Right renal pelvis (tissue), 4 donors: ENCODE measurements at regions not wholly inside any gene's neighbourhood (a gene's known extent, or its start where the extent isn't known, plus 50 kb on each side); places are given as distances from the start of the nearest gene placed in this dataset.
A peak's percentile ranks its signal among the peaks of the same experiment; 100 is the strongest.

ENCODE experiments used
- DNase-seq, 4 donors: peaks; one replicate each; pipeline ENCODE4 v3.0.0-alpha.2; 2013; ENCODE audit warnings: low read depth in 4 of 4, low spot score in 3 of 4, missing footprints in 1 of 4

DNA sequence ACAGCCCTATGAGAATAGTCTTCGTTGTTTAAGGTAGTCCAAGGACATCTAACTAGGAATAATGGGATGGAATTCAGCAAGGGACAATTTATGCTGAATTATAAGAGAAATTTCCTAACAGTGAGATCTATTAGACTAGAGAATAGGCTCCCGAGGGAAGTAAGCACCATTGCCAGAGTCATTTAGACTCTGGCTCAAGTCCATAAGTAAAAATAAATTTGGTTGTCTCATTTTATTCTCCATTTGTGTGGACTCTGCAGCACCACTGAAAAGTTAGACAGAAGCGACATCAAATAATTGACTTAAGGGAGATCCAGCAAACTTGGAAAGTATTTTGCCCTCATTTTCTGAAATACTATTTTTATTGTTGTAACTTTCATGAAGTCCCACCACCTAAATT lies 129.3 kb upstream of the SMIM21 start:
- DNase-seq: no peak

DNA sequence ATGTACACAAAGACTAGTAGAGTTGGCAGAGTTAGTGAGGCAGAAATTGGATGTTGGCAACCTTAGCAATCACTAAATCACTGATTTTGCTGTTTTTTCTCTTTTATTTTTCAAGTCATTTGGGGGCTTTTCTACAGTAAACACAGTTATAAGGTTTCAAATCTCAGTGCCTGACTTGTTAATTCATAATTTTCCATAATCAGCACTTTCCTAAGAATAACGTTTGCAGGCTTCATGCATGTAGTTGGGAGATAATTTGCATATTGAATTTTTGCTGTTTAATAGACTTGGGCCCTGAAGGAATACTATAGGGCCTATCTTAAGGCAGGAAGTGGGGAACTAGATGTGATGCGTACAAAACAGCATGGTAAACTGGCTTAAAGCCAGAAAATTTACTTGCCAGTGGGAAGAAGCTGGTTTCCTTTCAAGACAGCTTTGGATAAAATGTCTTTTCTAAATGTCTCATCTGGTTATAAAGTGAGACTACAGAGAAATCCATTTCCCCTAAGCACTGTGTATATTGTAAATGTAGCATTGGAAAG lies 127.2 kb upstream of the SMIM21 start:
- DNase-seq: no peak

DNA sequence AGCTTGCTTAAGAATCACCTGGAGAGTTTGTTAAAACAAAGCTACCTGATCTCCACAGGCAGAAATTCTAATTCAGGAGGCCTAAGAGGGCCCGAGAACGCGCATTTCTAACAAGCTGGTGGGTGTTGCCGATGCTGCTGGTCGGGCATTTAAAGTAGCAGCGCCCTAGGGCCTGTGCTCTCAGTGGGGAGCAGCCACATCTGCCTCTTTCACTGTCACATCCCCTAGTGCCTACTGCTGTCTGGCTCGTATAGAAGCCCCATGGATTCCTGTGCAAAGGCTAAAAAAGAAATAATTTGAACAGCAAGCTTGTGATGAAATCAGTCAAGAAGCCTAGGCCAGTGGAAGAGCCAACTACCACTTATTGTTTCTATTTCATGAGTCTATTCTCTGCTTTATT lies 126.7 kb upstream of the SMIM21 start:
- DNase-seq: no peak

DNA sequence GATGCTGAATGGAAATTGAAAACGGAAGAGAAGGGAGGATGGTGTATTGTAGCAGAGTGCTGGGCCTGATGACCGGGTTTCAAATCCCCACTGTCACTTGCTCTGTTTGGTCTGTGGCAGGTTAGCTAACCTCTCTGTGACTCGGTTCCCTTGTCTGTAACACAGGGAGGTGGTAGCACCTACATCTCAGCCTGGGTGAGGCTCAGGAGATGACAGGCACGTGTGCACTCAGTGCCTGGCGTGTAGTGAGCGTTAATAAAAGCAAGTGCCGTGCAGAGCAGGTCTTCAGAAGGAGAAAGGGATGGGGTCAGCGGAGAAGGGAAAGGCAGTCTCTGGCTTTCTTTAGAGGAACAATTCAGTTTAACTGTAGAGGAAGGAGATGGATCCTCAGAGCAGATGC lies 125.5 kb upstream of the SMIM21 start:
- DNase-seq: no peak

DNA sequence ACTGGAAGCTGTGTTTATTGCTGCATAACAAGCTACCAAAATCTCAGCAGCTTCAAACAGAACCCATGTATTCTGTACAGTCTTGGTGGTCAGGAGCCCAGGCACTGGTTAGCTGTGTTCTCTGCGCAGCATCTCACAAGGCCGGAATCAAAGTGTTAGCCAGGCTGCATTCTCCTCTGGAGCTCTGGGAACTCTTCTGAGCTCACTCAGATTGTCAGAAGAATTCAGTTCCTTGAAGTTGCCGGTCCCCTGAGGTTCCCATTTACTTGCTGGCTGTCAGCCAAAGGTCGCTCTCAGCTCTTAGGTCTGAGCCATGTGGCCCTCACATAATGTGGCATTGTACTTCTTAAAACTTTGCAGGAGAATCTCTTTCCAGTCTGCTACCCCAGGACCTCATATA lies 123.6 kb upstream of the SMIM21 start:
- DNase-seq: peak in 1 of 4 donors; percentile 10

DNA sequence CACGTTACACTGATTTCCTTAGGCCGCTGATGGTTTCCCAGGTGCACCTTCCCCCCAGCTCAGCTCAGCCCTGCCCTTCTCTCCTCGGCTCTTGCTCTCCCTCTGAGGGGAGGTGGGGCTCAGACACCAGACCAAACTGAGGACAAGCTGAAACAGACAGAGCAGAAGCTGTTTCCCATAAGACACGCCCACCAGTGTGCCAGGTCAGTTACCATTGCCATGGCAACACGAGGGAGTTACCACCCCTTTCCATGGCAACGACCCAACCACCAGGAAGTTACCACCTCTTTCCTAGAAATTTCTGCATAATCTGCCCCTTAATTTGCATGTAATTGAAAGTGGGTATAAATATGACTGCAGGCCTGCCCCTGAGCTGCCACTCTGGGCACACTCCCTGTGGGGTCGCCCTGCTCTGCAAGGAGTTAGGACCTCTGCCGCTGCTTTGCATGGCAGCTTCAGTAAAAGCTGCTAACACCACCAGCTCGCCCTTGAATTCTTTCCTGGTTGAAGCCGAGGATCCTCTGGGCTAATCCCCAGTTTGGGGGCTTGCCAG lies 120.9 kb upstream of the SMIM21 start:
- peak in 3 of 4 donors; percentile 20 to 31 (median 26) for DNase-seq

DNA sequence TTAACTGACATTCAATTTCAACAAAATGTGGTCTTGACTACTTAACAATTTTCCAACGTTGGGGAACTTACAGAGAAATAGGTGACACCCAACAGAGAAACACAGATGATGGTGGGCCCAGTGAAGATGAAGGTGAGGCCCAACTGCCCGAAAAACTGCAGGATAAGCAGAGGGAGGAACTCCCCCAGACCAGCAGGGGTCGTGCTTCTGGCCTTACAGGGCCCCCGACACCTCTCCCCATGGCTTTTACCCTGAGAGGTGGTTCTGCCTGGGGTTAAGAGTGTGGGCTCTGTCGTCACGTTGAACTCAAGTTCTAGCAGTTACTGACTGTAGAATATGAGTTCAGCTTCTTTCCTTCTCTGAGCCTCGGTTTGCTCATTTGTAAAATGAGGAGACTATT lies 119.5 kb upstream of the SMIM21 start:
- no peak for DNase-seq

DNA sequence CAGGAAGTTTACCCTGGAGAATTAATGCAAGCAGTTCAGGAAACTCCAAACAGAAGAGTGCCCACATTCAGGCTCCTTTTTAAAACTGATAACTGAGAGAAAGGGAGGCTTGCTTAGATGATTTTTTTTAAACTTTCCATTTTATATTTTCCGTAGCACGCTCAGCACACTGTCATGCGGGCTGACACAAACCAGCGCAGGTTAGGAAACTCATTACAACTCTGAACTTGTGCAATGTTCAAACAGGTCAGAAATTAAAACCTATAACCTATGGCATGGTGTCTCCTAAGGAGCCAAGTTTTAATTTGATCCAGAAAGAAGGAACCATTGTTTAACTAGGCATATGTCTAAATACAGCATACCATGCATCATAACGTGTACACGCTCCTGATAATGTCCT lies 117.7 kb upstream of the SMIM21 start:
- no peak for DNase-seq

DNA sequence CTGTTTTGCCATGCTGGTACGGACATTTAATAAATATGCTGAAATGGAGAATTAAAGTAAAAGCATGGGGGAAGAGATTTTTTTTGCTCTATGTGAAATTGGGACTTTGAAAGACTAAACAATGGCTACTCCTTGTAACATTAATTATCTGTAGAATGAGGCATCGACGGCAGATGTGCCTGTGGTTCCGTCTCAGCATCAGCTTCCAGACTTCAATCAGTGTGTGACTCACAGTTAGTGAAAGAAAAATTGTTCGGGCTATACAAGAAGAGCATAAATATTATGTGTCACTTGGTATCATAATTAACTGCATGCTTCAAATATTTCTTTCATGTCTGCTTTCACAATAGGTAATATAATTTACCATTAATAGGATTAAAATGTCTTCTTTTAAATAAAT lies 117.0 kb upstream of the SMIM21 start:
- DNase-seq: no peak

DNA sequence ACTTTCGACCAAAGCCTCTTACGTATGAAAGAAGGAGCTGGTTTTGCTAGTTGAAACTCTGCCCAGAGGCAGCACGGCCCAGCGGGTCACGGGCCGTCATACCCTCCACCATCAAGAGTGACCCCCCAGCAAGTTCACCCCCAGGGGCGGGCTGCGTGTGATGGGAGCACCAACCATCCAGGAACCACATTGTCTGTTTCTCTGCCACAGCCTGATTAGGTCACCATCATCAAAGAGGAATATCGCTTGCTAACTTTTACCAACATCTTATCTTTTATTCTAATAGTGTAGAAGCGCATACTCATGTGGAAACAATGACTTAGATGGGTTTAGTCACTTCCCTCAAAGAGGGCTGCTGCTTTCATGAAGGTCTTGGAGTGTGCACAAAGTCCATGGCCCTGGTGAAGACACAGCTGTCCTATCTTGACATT lies 116.6 kb upstream of the SMIM21 start:
- DNase-seq: no peak

DNA sequence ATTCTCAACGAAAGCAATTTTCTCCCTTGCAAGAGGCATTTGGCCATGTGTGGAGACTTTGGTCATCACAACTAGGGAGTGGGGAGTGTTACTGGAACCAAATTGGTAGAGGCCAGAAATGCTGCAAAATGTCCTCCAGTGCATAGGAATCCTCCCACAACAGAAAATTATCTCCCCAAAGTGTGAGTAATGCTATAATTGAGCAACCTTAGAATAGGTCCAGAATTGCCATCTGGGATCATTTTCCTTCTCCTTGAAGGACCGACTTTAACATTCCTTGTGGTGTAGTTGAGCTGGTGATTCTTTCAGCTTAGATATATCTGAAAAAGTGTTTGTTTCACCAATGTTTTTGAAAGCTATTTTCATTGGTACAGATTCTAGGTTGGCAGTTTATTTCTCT lies 111.2 kb upstream of the SMIM21 start:
- DNase-seq: no peak

DNA sequence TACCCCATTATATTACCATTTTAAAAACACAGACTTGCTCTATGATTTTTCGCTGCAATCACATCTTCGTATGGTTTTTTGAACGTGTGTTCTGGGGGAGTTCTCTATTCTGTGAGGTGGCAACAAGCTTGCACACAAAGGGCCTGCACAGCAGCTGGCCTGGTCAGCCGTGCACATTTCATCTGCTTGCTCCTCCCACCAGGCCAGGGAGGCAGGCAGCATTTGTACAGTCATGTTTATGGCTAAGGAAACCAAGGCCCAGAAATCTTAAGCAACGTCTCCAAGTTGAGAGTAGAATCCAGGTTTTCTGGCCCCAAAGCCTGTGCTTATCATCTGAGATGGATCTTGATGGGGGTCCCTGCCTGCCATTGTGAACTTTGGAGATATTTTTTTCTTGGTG lies 106.4 kb upstream of the SMIM21 start:
- DNase-seq: no peak

DNA sequence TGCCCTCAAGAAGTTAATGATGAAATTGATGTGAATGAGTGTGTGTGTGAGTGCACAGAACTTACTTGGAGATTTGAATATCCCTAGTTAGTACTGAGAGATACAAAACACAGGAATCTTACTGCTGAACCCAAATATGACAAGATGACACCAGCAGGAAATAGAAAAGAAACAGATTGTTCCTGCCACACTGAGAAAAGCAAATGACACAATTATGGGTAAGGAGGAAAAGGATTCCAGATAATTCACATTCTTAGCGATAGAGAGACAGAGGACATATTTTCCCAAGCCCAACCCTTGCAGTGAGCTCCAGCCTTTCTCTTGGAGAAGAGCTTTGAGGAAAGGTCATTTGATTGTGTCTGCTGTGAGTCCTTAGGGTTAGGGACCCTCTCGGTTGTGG lies 105.7 kb upstream of the SMIM21 start:
- DNase-seq: no peak

DNA sequence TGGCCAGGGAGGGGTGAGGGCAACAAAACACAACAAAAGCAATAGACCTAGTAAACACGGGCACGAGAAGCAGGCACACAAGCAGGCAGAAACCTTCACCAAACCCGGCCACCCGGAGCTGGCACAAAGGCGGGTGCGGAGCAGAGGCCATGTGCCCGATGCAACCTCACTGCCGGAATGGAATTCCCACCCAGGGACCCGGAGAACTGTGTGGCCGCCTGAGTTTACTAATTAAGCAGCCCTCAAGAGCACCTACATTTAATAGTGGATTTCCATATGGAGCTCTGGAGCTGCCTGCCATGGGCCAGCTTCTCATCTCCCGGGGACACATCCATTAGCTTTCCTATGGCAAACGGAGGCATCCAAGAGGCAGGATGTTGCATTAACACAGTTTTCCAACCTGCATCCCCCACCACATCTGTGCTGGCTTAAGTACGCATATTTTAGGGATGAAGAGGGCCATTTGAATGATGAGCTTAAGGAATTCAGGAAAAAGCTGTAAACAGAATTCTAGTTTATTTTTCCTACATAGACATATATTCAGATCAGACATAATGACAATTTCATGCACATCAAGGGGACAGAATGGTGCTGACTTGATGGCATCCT lies 104.5 kb upstream of the SMIM21 start:
- no peak for DNase-seq

DNA sequence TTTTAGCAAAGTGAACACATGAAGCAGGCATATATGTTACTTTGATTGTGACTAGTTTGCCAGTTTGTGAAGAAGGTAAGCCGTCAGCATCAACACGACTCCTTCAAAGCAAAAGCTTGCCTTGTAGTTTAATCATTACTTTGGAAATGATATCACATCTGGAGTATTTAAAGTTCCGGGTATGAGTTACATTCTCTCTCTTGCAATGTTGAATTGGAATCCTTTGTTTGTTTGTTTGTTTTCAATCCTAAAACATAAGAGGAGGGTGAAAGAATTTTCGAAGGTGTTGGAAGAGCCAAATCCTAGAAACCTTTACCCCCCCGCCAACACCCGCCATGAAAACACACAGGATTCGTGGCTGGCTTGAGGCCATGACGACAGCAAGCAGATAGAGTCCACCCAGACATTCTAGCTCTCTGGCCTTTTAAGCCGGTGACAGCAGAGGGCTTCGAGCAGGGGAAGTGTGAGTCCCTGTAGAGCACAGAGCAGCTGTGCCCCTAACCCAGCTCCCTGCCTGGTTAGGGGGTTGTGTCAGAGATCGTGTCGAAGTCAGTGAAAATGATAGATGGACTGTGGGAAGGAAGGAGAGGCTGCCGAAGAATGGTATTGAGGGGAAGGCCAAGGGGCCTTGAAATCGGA lies 103.8 kb upstream of the SMIM21 start:
- DNase-seq: no peak

DNA sequence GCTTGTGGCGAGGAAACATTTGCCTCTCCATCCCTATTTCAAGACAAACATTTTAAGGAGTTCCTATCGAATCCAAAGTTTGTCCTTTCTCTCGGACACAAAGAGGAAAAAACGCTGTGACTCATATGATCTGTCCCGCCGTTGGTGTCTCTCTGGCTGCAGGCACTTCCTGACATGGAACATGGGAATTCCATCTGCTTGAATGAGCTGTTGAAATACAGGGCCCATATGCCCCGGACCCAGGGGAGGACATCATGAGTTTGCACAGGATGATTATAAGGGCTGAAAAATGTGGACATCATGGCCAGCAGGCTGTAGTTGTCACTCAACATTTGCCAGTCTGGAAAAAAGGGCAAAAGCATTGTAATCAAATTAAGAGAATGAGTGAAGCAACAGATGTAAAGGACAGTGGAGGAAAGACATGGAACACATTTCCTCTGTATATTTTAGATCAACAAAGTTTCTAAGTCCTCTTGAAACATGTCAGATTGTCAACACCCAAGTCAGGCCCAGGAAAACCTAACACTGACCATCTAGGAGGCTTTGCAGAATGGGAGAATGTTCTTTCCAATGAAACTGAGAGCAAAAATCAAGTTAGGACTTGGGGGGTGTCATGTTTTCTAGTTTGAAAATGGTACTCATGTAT lies 103.2 kb upstream of the SMIM21 start:
- DNase-seq: no peak

DNA sequence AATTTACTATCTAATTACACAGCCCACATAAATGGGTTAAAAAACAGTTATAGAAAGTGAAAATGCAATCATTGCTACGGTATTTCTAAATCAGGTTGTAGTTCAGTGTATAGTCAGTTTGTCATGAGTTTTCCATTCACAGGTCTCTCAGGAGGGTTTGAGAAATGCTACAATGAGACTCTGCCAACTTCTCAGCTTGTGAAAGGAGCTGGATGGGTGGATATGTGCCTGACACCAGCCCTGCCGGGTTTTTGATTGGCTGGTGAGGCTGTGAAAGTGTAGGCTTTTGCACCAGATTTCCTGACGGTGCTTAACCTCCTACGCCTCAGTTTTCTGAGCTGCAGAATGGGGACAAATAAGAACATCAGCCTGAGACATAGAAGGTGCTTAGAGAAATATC lies 102.6 kb upstream of the SMIM21 start:
- DNase-seq: no peak

DNA sequence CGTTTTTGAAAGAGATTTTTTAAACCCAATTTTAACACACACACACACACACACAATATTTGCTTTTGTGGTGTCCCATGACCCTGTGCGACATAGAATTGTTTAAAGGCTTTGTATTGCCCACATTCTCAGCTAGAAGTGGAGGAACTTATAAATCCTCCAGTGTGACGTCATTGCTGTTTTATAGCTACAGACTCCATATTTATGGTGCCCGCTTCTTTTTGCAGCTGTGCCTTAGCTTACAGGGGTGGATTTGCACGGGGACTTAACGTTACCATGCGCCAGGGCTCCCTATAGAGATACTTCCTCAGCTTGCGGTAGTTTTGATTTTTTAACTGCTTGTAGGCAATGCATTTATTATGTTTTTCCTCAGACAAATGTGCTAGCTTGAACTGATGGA lies 101.9 kb upstream of the SMIM21 start:
- DNase-seq: no peak

DNA sequence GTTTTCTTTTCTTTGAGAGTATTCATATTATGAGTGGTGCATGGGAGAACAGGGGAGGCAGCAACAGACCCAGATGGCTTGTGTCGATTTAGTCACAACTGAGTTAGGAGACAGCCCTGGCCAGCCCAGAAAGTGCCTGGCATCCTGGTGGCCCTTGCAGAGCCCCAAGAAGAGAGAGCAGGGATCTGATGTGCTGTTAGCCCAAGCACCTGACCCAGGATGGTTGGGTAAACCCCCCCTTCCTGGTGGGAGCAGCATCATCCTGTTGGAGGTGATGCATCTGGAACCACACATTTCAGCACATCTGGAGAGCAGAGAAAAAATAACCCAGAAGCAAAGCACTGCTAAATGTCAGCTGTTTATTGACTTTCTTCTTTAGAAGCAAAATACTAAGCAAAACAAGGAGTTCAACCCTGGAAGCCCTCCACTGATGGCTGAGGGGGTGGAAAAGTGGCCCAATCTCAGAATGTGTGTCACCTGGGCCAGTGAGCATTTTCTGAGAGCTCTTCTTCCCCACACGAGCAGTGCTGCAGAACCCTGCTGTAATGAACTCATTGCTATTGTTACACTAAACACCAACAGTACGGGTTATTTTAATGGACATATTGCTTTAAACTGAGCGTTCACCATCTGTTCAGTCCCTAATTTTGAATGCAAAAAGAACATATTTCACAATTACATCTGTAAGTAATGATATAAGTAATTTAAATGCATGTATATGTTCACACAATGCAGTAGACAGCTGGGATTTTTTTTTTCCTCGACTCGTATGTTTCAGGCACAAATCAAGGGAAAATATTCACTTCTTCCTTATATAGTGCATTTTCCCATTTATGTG lies 100.6 kb upstream of the SMIM21 start:
- DNase-seq: no peak

DNA sequence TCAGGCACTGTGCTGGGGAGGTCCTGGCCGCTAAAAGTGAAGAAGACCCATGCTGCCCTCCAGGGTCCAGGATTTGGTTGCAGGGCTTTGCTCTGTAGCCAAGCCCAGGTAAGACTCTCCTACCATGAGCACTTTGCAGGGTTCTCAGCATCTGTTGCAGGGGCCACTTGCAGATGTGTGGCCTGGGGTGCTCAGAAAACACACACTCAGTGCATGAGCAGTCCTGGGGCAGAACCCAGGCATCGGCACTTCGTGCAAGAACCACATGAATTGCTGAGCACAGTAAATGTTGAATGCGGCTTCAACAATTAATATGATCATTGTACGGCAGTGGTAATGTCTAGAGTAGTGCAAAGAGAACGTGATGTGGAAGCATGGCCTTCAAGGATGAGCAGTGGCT lies 98.5 kb upstream of the SMIM21 start:
- DNase-seq: no peak

DNA sequence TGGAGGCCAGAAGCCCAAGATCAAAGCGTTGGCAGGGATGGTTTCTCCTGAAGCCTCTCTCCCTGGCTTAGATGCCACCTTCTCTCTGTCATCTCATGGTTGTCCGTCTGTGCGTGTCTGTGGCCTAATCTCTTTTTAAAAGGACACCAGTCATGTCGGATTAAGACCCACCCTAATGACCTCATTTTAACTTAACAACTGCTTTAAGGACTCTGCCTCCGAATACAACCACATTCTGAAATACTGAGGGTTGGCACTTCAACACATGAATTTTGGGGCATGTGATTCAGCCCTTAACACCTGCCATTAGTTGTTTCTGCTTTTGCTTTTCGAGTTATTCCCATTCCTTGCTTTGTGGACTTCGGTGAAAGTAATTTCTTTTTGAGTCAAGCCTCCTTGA lies 97.8 kb upstream of the SMIM21 start:
- no peak for DNase-seq
